NCI-H128 (cell line): ENCODE measurements at regions not wholly inside any gene's neighbourhood (a gene's known extent, or its start where the extent isn't known, plus 50 kb on each side); places are given as distances from the start of the nearest gene placed in this dataset.

ENCODE experiments used
- DNase-seq: peaks from one replicate; lab custom pipeline; 2025; ENCODE audit not compliant: unreplicated experiment; lab: John Stamatoyannopoulos, UW

DNA sequence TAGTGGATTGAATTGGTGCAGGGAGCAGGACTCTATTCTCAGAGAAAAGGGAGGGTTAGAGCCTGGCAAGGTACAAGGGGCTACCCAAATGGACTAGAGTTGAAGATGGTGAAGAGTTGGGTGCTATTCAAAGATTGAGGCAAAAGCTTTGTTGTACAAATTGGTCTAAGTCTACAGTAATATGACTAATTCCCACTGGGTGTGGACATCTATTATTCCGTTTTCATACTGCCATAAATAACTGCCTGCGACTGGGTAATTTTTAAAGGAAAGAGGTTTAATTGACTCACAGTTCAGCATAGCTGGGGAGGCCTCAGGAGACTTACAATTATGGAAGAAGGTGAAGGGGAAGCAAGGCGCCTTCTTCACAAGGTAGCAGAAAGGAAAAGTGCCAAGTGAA, 266.3 kb downstream of the TPBG start:
- DNase-seq, result no peak

DNA sequence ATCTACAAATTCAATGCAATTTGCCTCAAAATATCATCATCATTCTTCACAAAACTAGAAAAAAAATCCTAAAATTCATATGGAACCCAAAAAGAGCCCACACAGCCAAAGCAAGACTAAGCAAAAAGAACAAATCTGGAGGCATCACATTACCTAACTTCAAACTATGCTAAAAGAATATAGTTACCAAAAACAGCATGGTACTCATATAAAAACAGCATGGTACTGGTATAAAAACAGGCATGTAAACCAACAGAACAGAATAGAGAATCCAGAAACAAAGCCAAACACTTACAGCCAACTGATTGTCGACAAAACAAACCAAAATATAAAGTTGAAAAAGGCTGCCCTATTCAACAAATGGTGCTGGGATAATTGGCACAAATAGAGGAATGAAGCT, 278.1 kb downstream of the TPBG start:
- DNase-seq, result no peak

DNA sequence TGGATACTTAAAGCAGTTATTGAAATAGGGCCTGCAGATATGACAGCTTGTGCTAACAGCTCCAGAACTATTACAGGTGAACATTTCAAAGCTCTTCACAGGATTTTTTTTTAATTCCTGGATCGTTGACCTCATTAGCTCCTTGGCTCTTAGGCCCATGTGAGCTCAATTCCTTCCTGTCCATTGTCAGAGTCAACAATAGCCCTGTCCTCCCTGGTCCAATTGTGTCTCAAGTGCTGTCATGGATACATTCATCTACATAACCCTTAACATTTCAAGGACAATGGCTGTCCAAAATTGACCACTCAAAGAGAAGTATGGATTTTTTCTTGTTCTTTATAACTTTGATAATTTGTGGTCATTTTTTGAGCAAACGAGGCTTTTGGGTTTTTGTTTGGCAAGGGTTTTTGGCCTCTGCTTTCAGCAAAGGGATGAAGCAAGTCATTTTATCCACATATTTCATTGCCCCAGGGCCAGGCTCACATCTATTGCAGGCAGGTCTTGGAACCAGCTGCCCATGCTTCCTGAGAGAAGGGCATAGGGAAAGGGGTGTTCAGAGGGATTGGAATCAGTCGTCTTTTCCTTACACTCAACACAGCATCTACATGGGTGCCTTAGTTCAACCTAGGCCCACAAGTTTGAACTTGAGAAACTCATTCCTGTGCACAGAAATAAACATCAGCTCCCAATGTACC, 282.1 kb downstream of the TPBG start:
- no peak for DNase-seq

- no peak for DNase-seq
These were observed 282.6 kb downstream of the TPBG start for GRCh38 chr6:82646231-82646615.

GRCh38 chr6:82651845-82652335, 288.3 kb downstream of the TPBG start:
- DNase-seq, result no peak

GRCh38 chr6:82679232-82679631, 315.6 kb downstream of the TPBG start:
- DNase-seq, result no peak

DNA sequence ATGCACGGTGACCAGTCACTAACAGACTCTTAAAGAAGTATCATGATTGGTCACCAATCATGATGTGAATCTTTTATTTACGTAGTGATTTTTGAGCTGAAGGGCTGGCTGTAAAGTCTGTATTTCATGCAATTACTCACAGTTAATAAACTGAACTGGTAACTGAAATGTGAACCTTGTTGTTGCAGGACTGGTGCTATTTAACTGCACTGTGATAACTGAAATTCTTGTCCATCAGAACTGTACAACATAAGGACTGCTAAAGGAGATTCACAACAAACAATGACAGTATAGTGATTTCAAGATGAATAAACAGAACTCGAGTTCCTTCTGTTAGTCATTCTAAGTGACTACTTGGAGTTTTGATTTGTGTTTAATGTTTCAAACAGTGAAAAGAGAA, 316.6 kb downstream of the TPBG start:
- DNase-seq, result no peak

- DNase-seq, result no peak
These were observed 317.6 kb downstream of the TPBG start for GRCh38 chr6:82681119-82681714.

DNA sequence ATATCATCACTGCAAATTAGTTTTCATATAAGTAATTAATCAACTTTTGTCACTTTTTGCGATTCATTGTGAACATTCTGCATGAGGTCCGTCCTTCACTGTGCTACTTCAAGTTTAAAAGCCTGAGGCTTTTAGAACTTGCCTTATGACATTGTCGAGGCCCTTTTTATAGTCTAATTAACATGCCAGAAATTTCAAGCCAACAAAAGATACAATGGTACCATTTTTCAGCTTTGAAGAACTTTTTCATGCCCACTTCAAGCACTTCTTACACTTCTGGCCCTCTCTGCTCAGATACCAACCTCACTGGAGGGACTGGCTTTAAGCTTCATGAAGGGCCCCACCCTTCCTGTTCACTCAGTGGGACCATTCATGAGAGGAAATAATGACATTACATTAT, 323.1 kb downstream of the TPBG start:
- no peak for DNase-seq

GRCh38 chr6:82687855-82688254, 324.2 kb downstream of the TPBG start:
- DNase-seq, result no peak

DNA sequence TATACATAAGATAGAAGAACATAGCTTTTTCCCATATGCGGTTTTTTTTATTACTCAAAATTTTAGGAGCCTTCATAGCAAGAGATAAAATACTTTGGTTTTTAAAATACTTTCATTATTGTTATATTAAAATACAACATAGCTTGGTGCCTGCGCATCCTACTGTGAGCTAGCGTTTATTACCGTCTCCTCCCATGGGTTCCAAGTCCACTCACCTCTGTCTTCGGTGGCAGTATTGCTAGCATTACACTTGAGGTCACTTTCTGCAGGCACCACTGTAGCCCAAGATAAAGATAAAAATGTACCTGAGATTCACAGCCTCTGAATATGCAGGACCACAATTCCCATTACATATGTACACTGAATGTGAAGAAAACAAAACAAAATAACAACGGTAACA, 326.7 kb downstream of the TPBG start:
- no peak for DNase-seq

DNA sequence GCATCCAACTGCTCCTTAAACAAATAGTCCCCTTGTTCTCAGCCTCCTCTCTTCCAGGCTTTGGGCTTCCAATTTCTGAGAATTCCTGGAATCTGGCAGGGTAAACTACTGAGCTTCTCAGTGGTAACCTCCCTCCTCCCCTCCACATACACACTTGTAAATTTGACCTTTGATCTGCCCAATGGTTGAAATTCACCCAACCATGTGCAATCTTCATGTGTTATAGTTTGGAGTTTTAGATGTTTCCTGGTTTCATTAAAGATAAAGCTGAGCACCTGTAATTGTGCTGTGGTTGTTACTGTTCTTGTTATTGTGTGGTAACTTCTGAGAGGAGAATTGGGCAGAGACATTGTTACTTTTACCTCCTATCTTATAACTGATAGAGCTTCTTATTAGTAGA, 328.4 kb downstream of the TPBG start:
- no peak for DNase-seq

- DNase-seq, result peak; percentile 94
These were observed 329.5 kb downstream of the TPBG start for GRCh38 chr6:82693094-82693493.

- no peak for DNase-seq
These were observed 337.7 kb downstream of the TPBG start for GRCh38 chr6:82701341-82701740.

- DNase-seq, result no peak
These were observed 339.0 kb downstream of the TPBG start for GRCh38 chr6:82702574-82702973.

- DNase-seq, result no peak
These were observed 339.6 kb downstream of the TPBG start for GRCh38 chr6:82703230-82703629.

DNA sequence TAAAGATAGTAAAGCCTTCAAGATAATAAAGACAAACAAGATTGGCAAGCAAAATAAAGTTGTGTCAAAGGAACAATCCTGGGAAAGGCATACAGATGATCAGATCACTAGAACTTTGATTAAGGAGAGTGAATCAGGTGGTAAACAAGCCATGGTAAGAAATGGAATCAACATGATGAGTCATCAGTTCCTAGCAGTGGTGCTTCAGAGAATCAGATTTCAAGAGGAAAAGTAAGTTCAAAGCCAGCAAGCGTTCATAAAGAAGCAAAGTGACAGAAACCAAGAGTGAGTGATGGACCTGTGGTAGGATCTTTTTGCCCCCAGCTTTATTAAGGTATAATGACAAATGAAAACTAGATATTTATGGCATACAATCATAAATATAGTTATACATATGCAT, 340.4 kb downstream of the TPBG start:
- DNase-seq, result no peak

DNA sequence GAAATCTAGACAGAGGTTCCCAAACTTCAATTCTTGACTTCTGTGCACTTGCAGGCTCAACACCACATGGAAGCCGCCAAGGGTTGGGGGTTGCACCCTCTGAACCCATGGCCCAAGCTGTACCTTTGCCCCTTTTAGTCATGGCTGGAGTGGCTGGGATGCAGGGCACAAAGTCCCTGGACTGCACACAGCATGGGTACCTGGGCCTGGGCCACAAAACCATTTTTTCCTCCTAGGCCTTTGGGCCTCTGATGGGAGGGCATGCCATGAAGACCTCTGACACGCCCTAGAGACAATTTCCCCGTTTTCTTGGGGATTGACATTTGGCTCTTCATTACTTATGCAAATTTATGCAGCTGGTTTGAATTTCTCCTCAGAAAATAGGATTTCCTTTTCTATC, 342.0 kb downstream of the TPBG start:
- no peak for DNase-seq

DNA sequence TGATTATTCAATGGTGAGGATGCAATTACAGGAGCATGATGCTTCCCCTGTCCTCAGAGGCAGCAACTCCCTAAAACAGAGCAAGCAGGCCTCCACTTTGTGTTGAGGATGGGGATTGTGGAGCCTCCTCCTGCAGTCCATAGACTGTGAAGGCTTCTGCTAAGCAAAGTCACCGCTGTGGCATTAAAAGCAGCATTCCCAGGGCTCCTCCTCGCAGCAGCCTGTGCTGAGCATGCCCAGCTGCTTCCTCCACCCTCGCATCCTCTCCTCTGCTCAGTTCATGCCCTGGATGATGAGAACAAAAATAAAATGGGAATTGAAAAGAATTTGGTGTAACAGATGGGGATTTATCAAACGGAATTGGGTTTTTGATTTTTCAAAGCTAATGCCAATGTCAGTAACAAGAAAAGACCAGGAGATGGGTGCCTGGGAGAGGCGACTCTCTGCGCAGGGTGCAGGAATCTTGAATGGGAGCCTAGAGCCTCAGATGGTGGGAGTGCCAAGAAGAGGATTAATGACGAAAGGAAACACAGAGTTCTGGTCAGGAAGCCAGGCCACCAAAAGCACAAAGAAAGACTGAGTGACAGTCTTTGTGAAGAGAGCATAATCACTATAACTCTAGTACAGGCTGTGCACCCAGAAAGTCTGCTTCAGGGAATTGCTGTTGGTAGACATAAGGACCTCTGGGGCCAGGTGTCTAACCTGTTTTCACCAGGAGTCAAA, 347.6 kb downstream of the TPBG start:
- DNase-seq, result no peak

- DNase-seq, result no peak
These were observed 348.4 kb downstream of the TPBG start for GRCh38 chr6:82711971-82712370.

GRCh38 chr6:82712389-82712788, 348.8 kb downstream of the TPBG start:
- DNase-seq, result no peak

DNA sequence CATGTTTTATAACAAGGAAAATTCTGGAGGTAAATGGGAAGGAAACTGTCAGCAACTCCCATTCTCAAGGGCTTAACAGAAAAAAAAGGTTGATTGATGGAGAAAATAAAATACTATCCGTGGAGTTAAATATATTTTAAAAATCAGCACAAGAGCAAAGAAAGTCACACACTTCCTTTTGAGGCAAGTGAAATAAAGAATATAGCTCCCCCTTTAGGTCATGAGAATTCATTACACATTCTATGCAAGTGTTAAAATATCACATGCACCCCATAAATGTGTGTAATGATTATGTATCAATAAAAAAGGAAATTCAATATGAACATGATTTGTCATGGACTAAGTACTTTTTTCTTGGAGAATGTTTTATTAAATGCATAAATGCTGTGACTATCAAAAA, 349.2 kb downstream of the TPBG start:
- DNase-seq, result no peak
